Panc1 (cell line): ENCODE measurements at regions not wholly inside any gene's neighbourhood (a gene's known extent, or its start where the extent isn't known, plus 50 kb on each side); places are given as distances from the start of the nearest gene placed in this dataset.

ENCODE experiments used
- POLR2AphosphoS5 ChIP-seq: IDR thresholded peaks from 2 replicates; pipeline ENCODE4 v1.6.1; 2012; ENCODE audit warnings: mild to moderate bottlenecking, low read depth, low read length, moderate library complexity
- TF ChIP-seq, protein P1 (sequence below): fragments of 450-650 bp; IDR thresholded peaks from 2 replicates; pipeline ENCODE4 v1.5.1; 2017; ENCODE audit warnings: mild to moderate bottlenecking

GRCh38 chr12:115253049-115253448, 569.1 kb upstream of the TBX3 start:
- TF ChIP-seq, protein P1, sequence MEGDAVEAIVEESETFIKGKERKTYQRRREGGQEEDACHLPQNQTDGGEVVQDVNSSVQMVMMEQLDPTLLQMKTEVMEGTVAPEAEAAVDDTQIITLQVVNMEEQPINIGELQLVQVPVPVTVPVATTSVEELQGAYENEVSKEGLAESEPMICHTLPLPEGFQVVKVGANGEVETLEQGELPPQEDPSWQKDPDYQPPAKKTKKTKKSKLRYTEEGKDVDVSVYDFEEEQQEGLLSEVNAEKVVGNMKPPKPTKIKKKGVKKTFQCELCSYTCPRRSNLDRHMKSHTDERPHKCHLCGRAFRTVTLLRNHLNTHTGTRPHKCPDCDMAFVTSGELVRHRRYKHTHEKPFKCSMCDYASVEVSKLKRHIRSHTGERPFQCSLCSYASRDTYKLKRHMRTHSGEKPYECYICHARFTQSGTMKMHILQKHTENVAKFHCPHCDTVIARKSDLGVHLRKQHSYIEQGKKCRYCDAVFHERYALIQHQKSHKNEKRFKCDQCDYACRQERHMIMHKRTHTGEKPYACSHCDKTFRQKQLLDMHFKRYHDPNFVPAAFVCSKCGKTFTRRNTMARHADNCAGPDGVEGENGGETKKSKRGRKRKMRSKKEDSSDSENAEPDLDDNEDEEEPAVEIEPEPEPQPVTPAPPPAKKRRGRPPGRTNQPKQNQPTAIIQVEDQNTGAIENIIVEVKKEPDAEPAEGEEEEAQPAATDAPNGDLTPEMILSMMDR, result no peak
- TF ChIP-seq POLR2AphosphoS5, result no peak
